Right atrium auricular region (tissue), 2 donors: ENCODE measurements at regions not wholly inside any gene's neighbourhood (a gene's known extent, or its start where the extent isn't known, plus 50 kb on each side); places are given as distances from the start of the nearest gene placed in this dataset.

Experiments
- DNase-seq: peaks from one replicate; pipeline ENCODE4 v3.0.0-alpha.2; 2019; ENCODE audit warnings: low spot score
- H3K27ac ChIP-seq, 2 donors: fragments of 200-600 bp; sonication (generic); 1 replicate in 1 of 2; 2 replicates in 1 of 2; pipeline ENCODE4 v1.5.1; 2016 to 2019
- H3K27me3 ChIP-seq, 2 donors: fragments of 200-600 bp; sonication (generic); one replicate each; pipeline versions ENCODE4 v1.5.1 to v1.6.0; 2017 to 2019
- H3K36me3 ChIP-seq: fragments of 200-600 bp; sonication (generic); one replicate; pipeline ENCODE4 v1.5.1; 2016
- H3K4me1 ChIP-seq, 2 donors: fragments of 200-600 bp; sonication (generic); one replicate each; pipeline versions ENCODE4 v1.5.1 to v1.6.0; 2017 to 2019
- H3K4me3 ChIP-seq, 2 donors: fragments of 200-600 bp; sonication (generic); 1 replicate in 1 of 2; 2 replicates in 1 of 2; pipeline ENCODE4 v1.5.1; 2017 to 2019; ENCODE audit warnings: mild to moderate bottlenecking in 1 of 2, moderate library complexity in 1 of 2
- H3K9me3 ChIP-seq, 2 donors: fragments of 200-600 bp; sonication (generic); one replicate each; pipeline ENCODE4 v1.5.1; 2019
- TF ChIP-seq, protein P1 (sequence below), 2 donors: fragments of 200-600 bp; sonication (generic); IDR thresholded peaks; one replicate each; pipeline ENCODE4 v1.5.1; 2019; ENCODE audit warnings: antibody characterized with exemption in 2 of 2

DNA sequence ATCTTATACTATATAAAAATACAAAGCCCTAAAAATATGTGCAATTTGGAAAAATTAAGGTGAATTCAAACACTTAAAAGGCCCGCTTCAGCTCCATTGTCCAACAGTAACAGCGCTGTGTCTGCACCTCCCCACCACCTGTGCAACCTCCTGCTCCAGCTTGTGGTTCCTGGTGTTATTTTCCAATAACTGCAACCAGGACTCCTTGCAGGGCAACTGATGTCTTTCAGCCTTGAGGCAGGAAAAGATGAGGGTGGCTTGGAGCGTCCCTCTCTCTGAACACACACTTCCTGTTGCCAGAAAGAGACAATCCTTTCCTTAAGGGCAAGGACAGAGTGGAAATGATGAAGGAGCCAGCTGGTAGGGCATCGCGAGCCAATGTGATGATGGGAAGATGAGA lies 336.0 kb downstream of the GLRX3 start:
- Histone ChIP-seq H3K9me3 (peaks cover 0 to 19% of the 10 kb centered on the region in 2 donors), H3K27me3 (no peaks in the 10 kb centered on the region), H3K27ac (no peak overlapping the region), H3K4me3 (no peak overlapping the region), H3K36me3 (no peaks in the 10 kb centered on the region), H3K4me1 (no peaks in the 10 kb centered on the region)
- TF ChIP-seq, protein P1, sequence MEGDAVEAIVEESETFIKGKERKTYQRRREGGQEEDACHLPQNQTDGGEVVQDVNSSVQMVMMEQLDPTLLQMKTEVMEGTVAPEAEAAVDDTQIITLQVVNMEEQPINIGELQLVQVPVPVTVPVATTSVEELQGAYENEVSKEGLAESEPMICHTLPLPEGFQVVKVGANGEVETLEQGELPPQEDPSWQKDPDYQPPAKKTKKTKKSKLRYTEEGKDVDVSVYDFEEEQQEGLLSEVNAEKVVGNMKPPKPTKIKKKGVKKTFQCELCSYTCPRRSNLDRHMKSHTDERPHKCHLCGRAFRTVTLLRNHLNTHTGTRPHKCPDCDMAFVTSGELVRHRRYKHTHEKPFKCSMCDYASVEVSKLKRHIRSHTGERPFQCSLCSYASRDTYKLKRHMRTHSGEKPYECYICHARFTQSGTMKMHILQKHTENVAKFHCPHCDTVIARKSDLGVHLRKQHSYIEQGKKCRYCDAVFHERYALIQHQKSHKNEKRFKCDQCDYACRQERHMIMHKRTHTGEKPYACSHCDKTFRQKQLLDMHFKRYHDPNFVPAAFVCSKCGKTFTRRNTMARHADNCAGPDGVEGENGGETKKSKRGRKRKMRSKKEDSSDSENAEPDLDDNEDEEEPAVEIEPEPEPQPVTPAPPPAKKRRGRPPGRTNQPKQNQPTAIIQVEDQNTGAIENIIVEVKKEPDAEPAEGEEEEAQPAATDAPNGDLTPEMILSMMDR (IDR thresholded peaks at IDR 0.05) = no peak
- no peak for DNase-seq

DNA sequence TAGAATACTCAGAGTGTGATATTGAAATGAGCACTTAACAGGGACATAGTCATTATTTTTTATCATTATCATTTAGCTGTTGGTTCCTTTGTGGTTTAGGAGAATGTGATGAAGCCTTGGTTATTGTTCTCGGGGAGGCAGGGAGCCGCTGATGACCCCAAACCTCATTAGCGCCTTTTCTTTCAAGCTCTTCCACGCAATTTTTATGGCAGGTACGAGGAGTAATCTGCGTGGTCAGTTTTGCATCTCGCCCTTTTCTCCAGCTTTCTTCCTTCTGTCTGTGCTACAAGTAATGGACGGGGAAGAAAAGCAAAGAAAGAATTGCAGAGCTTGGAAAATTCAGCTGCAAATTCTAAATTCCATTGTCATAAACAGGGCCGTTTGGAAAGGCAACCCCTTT lies 338.4 kb downstream of the GLRX3 start:
- Histone ChIP-seq H3K27me3 (no peaks in the 10 kb centered on the region), H3K4me3 (no peak overlapping the region), H3K36me3 (no peaks in the 10 kb centered on the region), H3K9me3 (no peaks in the 10 kb centered on the region), H3K4me1 (no peaks in the 10 kb centered on the region), H3K27ac (no peak overlapping the region)
- TF ChIP-seq, protein P1 (IDR thresholded peaks at IDR 0.05) = no peak
- no peak for DNase-seq

DNA sequence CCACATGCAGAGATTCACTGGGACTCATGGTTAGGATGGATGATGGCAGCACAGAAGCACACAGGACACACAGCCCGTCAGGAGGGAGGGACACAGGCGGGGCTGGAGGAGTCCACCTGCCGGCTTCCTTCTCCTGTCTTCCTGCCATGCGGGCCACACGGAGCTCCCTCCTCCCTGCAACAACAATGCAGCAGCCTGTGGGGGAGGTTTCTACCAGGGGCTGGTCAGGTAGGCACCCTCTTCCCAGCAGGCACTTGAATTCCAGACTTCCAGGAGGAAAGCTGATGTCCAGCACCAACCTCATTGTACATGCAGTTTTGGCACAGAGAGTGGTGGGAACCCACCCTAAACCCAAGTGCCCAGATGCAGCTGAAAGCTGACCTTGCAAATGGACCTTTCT lies 341.2 kb downstream of the GLRX3 start:
- H3K27ac ChIP-seq = no peak overlapping the region
- H3K9me3 ChIP-seq = no peaks in the 10 kb centered on the region
- H3K4me1 ChIP-seq = no peaks in the 10 kb centered on the region
- H3K36me3 ChIP-seq = no peaks in the 10 kb centered on the region
- H3K4me3 ChIP-seq = no peak overlapping the region
- no peaks in the 10 kb centered on the region for H3K27me3 ChIP-seq
- no peak for DNase-seq
- TF ChIP-seq, protein P1 (IDR thresholded peaks at IDR 0.05) = no peak

DNA sequence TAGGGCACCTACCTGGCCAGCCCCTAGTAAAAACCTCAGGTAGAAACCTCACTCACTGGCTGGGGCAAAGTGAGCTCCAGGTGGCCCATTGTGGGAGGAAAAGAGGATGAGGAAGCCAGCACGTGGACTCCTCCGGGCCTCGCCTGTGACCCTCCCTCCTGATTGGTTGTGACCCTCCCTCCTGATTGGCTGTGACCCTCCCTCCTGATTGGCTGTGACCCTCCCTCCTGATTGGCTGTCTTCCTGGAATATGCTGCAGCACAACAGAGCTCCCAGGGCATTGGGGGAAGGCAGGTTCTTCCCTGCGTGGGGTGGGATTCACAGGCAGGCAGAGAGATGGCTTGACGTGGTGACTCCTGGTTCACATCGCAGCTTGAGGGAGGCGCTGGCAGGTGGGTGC lies 343.0 kb downstream of the GLRX3 start:
- H3K27me3 ChIP-seq = no peaks in the 10 kb centered on the region
- H3K4me1 ChIP-seq = no peaks in the 10 kb centered on the region
- TF ChIP-seq, protein P1 (IDR thresholded peaks at IDR 0.05) = no peak
- no peak overlapping the region for H3K4me3 ChIP-seq
- no peaks in the 10 kb centered on the region for H3K9me3 ChIP-seq
- no peak overlapping the region for H3K27ac ChIP-seq
- DNase-seq = no peak
- no peaks in the 10 kb centered on the region for H3K36me3 ChIP-seq

DNA sequence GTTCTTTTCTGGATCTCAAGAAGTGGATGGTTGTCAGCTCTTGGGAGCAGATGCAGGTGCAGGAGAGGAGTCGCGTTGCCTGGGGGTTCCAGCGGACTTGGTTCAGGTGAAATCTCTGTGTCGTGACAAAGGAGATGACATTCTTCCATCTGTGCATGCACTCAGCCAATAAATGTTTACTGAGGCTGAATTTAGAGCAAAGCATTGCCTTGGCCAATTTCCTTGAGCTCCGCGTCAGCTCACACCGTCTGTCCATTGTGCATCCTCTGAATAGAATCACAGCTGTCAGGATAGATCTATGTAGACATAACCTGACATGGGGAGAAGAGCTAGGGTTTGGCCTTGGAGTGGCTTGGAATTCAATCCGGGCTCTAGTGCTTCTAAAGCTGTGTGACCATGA lies 343.7 kb downstream of the GLRX3 start:
- Histone ChIP-seq H3K9me3 (no peaks in the 10 kb centered on the region), H3K4me1 (no peaks in the 10 kb centered on the region), H3K36me3 (no peaks in the 10 kb centered on the region), H3K27ac (no peak overlapping the region), H3K4me3 (no peak overlapping the region), H3K27me3 (no peaks in the 10 kb centered on the region)
- no peak for DNase-seq
- TF ChIP-seq, protein P1 (IDR thresholded peaks at IDR 0.05) = no peak

DNA sequence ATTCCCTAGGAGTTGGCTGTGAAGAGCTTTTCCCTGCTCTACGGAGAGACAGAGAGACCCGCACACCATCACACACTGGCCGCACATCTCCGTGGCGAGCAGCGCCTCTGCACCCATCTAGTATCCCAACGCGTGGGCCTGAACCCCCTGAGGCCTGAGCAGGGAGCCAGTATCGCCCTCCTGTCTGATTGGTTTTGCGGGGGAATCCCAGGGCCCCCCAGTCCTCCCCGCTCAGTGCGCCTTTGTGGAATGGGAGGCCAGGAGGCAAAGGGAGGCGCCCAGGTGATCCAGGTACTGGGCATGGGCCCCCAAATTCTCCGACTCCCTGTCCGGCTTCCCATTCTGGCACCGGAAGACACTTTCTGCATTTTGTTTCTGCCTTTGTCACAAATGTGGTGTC lies 344.3 kb downstream of the GLRX3 start:
- TF ChIP-seq, protein P1 (IDR thresholded peaks at IDR 0.05) = no peak
- H3K27me3 ChIP-seq = no peaks in the 10 kb centered on the region
- no peak for DNase-seq
- H3K9me3 ChIP-seq = no peaks in the 10 kb centered on the region
- H3K4me3 ChIP-seq = no peak overlapping the region
- no peaks in the 10 kb centered on the region for H3K36me3 ChIP-seq
- H3K4me1 ChIP-seq = no peaks in the 10 kb centered on the region
- H3K27ac ChIP-seq = no peak overlapping the region
